Activated naive CD8-positive, alpha-beta T cell (primary cell): ENCODE measurements at regions not wholly inside any gene's neighbourhood (a gene's known extent, or its start where the extent isn't known, plus 50 kb on each side); places are given as distances from the start of the nearest gene placed in this dataset.
"Not testable (repeated sequence)": the region's sequence is repeated elsewhere in the genome, so short reads cannot be mapped to it uniquely, and the experiment has no call there.

Source experiments
- H3K27ac Mint-ChIP-seq: one replicate; pipeline ENCODE4 v1.8.0; 2021; ENCODE audit warnings: mixed read lengths
- H3K27me3 Mint-ChIP-seq: one replicate; pipeline ENCODE4 v1.8.0; 2021; ENCODE audit warnings: mixed read lengths
- H3K36me3 Mint-ChIP-seq: one replicate; pipeline ENCODE4 v1.8.0; 2021; ENCODE audit warnings: mixed read lengths
- H3K4me1 Mint-ChIP-seq: one replicate; pipeline ENCODE4 v1.8.0; 2021; ENCODE audit warnings: low read depth, mixed read lengths
- H3K4me3 Mint-ChIP-seq: one replicate; pipeline ENCODE4 v1.8.0; 2021; ENCODE audit warnings: mild to moderate bottlenecking, mixed read lengths
- H3K9me3 Mint-ChIP-seq: one replicate; pipeline ENCODE4 v1.8.0; 2021; ENCODE audit warnings: low read depth, mixed read lengths

DNA sequence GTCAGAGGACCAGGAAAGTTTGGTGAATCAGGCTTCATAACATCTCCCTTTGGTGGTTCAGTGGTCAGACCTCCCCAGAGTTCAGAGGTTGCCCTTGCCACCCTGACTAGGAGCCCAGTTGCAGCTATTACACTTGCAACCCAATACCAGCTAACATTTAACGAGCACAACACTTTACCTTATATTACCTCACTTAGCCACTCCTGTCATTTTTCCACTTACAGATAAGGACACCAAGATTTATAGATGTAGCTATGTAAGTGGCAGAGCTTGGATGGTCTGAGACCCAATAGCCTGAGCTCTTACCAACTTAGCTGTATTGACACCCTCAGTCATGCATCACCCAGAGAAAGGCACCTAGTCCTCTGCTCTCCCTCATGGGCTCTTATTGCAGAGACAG lies 234.7 kb downstream of the INSC start:
- Mint-ChIP-seq H3K27me3 (peaks cover 2% of the 10 kb centered on the region), H3K27ac (no peak overlapping the region)

DNA sequence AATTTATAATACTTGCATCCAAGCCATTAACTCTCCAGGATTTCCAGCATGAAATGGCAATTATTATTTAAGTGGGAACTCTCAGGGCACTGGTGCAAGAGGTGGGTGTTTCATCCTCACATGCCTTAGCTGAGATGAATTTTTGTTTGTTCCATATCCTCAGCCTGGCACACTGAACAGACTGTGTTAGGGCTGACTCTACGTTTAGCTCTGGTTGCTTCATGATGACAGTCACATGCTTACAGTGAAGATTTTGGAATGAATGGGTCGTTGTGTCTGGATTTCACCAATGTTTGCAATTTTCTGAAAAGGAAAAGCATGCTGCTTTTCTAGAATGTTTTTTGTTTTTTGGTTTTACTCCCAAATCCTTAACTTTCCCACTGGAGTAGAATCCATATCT lies 246.6 kb downstream of the INSC start:
- no peak overlapping the region for H3K4me3 Mint-ChIP-seq
- no peaks in the 10 kb centered on the region for H3K36me3 Mint-ChIP-seq
- H3K9me3 Mint-ChIP-seq: no peaks in the 10 kb centered on the region
- H3K27me3 Mint-ChIP-seq: no peaks in the 10 kb centered on the region
- no peaks in the 10 kb centered on the region for H3K4me1 Mint-ChIP-seq
- H3K27ac Mint-ChIP-seq: no peak overlapping the region

More for the DNA sequence above, 234.7 kb downstream of the INSC start:
- H3K36me3 Mint-ChIP-seq: no peaks in the 10 kb centered on the region
- no peak overlapping the region for H3K4me3 Mint-ChIP-seq
- H3K9me3 Mint-ChIP-seq: no peaks in the 10 kb centered on the region
- H3K4me1 Mint-ChIP-seq: no peaks in the 10 kb centered on the region

DNA sequence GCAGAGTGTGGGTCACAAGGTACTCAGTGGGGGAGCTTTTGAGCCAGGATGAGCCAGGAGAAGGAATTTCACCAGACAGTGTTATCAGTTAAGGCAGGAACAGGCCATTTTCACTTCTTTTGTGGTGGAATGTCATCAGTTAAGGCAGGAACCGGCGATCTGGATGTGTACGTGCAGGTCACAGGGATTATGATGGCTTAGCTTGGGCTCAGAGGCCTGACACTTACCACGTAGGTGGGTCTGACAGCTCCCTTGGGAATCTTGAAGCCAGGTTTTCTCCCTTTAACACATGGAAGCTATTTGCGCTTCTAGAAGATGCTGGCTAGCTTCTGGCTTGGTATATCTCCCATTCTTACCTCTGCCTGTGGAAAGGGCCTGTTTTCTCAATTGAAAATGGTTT lies 250.6 kb downstream of the INSC start:
- H3K9me3 Mint-ChIP-seq, H3K27me3 Mint-ChIP-seq, H3K4me1 Mint-ChIP-seq, H3K36me3 Mint-ChIP-seq, H3K4me3 Mint-ChIP-seq, H3K27ac Mint-ChIP-seq: not testable (repeated sequence)

DNA sequence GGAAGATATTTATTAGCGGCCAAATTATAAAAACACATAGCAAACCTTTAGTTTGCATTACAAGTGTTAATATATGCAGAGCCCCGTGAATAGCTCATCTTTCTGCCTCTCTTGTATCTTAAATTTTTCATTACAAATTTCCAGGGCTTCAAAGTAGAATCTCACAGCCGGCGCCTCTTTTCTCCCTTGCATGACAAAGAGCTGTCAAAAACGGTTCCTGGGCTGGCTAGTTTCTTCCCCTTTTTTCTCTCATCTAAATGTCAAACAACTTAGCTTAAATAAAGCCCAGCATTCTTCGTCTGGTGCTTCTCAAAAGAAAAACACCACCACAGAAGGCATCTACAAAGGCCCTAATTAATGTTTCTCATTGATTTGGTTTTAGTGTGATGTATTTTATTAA lies 253.0 kb downstream of the INSC start:
- H3K27ac Mint-ChIP-seq: no peak overlapping the region
- H3K36me3 Mint-ChIP-seq: no peaks in the 10 kb centered on the region
- no peak overlapping the region for H3K4me3 Mint-ChIP-seq
- H3K4me1 Mint-ChIP-seq: no peaks in the 10 kb centered on the region
- peaks cover 5% of the 10 kb centered on the region for H3K27me3 Mint-ChIP-seq
- no peaks in the 10 kb centered on the region for H3K9me3 Mint-ChIP-seq

DNA sequence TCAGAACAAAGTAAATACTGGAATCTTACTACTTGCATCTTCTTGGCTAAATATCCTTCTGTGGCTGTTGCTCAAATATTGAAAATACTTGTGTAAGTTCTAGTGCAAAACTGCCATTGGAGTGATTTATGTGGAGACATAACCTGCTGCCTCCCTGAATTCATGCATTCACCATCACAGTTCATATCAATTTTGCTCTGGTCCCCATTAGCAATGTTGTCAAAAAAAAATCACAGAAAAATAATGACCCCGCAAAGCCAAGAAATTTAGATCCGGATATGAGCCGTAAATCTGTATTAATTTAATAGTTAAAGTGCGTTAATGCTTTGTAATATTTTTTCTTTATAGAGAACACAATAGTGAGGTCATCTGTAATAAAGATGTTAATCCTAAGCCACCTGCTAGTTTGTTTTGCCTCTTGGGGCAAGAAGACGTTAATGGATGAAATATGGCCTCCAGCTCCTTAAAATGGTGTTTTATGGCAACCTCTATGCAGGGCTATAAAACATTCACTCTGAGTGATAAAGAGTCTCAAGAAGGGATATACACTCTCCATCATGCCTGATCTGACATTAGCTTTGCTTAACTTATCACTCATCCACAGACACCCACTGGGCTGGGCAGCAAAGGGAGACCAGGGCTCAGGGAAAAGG lies 255.9 kb downstream of the INSC start:
- H3K36me3 Mint-ChIP-seq: no peaks in the 10 kb centered on the region
- H3K4me1 Mint-ChIP-seq: no peaks in the 10 kb centered on the region
- no peak overlapping the region for H3K27ac Mint-ChIP-seq
- peaks cover 5% of the 10 kb centered on the region for H3K27me3 Mint-ChIP-seq
- H3K9me3 Mint-ChIP-seq: peaks cover 2% of the 10 kb centered on the region
- H3K4me3 Mint-ChIP-seq: no peak overlapping the region

DNA sequence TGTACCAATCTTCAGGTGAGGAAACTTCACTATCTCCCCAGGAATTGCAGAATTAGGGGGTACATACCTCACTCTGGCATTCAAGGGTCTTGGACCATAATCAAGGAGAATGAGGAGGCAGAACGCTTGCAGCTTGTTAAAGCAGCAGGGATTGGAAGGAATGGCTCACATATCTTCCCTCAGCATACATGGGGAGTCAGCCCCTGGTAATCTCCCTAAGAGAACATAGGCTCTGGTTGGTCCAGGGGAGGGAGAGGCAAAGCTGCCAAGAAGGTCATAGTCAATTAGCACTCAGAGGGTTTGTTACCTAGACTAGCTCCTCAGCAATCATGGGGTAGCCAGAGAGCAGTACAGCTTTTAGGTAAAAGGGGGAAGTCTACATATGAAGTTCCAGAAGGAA lies 256.8 kb downstream of the INSC start:
- H3K4me1 Mint-ChIP-seq: no peaks in the 10 kb centered on the region
- H3K9me3 Mint-ChIP-seq: peaks cover 3% of the 10 kb centered on the region
- H3K36me3 Mint-ChIP-seq: no peaks in the 10 kb centered on the region
- H3K27me3 Mint-ChIP-seq: peaks cover 5% of the 10 kb centered on the region
- H3K4me3 Mint-ChIP-seq: no peak overlapping the region
- no peak overlapping the region for H3K27ac Mint-ChIP-seq

DNA sequence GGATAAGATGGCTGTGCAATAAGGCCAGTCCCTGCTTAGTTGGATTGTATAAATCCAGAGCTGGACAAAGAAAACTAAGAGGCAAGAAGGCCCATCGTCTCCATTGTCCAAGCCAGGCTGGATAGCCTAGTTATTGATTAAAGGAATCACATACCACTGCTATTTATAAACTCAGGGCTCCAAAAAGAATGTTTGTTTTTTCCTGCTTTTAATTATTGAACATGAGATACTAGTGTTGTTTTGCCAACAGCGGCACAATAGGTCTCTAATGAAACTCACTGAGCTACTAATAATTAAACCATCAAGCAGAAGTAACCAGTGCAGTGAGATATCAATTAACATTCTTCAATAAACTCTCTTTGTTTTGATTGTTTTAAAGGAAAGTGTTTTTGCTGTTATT lies 259.7 kb downstream of the INSC start:
- peaks cover 3% of the 10 kb centered on the region for H3K27me3 Mint-ChIP-seq
- no peak overlapping the region for H3K4me3 Mint-ChIP-seq
- H3K9me3 Mint-ChIP-seq: peaks cover 3% of the 10 kb centered on the region
- H3K27ac Mint-ChIP-seq: no peak overlapping the region
- no peaks in the 10 kb centered on the region for H3K36me3 Mint-ChIP-seq
- no peaks in the 10 kb centered on the region for H3K4me1 Mint-ChIP-seq

DNA sequence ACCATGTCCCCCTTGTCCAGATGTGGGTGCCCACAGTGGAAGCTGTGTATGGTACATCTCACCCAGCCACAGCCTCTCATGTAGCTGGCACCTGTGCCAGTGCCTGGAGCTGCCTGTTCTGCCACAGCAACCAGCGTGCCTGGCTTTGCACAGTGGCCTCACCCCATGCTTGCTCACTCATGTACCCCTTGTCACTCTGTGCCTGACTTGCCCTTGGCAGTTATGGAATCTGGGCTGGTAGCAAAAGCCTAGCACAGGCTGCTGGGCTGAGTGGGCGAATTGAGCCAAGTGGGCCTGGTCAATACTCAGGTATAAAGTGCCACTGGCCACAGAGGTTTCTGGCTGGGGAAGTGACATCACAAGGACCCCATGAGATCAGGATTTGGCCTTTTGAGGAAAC lies 264.2 kb downstream of the INSC start:
- Mint-ChIP-seq H3K36me3 (no peaks in the 10 kb centered on the region), H3K9me3 (peaks cover 3% of the 10 kb centered on the region), H3K4me1 (no peaks in the 10 kb centered on the region), H3K27ac (no peak overlapping the region), H3K27me3 (peaks cover 1% of the 10 kb centered on the region), H3K4me3 (no peak overlapping the region)

DNA sequence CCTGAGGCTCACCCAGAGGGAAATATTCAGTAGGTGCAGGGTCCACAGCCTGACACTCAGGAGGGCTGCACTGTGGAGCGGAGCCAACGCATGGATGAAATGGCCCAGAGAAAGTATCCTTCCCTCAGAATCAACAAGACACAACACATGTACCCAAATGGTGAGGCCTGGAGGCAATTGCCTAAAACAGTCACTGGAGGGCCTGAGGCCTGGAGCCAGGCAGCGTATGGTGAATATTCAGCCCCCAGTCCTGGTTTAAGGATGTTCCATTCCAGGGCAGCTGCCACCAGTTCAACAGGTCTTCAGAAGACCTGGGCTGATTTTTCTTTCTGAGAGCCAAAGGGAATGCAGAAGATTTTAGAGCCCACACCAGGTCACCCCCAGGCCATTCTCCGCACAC lies 264.8 kb downstream of the INSC start:
- no peak overlapping the region for H3K27ac Mint-ChIP-seq

DNA sequence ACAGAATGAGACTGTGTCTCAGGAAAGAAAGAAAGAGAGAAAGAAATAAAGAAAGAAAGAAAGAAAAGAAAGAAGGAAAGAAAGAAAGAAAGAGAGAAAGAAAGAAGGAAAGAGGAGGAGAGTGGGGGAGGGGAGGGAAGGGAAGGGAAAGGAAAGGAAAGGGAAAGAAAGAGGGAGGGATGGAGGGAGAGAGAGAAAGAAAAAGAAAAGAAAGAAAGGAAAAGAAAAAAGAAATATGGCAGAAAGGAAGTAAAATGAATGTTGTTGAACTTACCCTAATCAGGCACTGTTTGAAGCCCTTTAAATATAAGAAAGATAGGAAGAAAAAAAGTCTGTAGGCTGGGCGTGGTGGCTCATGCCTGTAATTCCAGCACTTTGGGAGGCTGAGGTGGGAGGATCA lies 276.1 kb downstream of the INSC start:
- Mint-ChIP-seq H3K9me3 (peaks cover 10% of the 10 kb centered on the region), H3K27me3 (peaks cover 3% of the 10 kb centered on the region), H3K27ac (no peak overlapping the region), H3K4me1 (no peaks in the 10 kb centered on the region), H3K4me3 (no peak overlapping the region), H3K36me3 (no peaks in the 10 kb centered on the region)

More for the DNA sequence above, 264.8 kb downstream of the INSC start:
- H3K4me1 Mint-ChIP-seq: no peaks in the 10 kb centered on the region
- no peak overlapping the region for H3K4me3 Mint-ChIP-seq
- peaks cover 3% of the 10 kb centered on the region for H3K9me3 Mint-ChIP-seq
- H3K27me3 Mint-ChIP-seq: peaks cover 1% of the 10 kb centered on the region
- H3K36me3 Mint-ChIP-seq: no peaks in the 10 kb centered on the region

DNA sequence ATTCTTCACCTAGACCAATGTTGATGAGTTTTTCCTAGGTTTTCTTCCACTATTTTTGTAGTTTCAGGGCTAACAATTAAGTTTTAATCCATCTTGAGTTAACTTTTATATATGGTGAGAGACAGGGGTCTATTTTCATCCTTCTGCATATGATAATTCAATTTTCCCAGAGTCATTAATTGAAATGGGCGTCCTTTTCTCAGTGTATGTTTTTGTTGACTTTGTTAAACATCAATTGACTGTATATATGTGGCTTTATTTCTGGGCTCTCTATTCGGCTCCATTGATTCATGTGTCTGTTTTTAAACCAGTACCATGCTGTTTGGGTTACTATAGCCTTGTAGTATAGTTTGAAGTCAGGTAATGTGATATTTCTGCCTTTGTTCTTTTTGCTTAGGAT lies 282.1 kb downstream of the INSC start:
- no peaks in the 10 kb centered on the region for H3K4me1 Mint-ChIP-seq
- peaks cover 3% of the 10 kb centered on the region for H3K36me3 Mint-ChIP-seq
- H3K27me3 Mint-ChIP-seq: peaks cover 4% of the 10 kb centered on the region
- H3K27ac Mint-ChIP-seq: no peak overlapping the region
- H3K9me3 Mint-ChIP-seq: peaks cover 46% of the 10 kb centered on the region
- H3K4me3 Mint-ChIP-seq: no peak overlapping the region

DNA sequence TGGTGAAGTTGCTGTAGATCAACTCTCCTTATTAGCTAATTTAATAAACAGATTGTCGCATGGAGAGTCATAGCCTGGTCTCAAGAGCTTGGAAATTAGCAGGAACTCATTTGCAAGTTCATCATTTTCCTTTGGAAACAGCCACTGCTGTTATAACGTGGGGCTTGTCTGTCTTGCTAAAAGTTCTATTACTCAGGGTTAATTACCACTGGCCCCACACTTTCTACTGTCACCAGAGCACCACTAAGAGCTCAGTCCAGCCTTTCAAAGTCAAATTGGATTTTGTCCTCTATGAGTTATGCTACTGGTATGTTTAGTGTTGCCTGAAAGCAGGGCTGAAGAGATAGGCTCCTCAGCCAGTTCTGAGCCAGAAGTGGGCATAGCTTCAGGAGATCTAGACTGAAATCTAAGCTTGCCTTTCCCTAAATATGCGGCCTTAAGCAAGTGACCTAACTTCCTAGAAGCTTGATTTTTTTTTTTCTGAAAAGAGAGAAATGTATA lies 292.2 kb downstream of the INSC start:
- no peaks in the 10 kb centered on the region for H3K4me1 Mint-ChIP-seq
- no peak overlapping the region for H3K4me3 Mint-ChIP-seq
- H3K27ac Mint-ChIP-seq: no peak overlapping the region
- peaks cover 3% of the 10 kb centered on the region for H3K36me3 Mint-ChIP-seq
- H3K27me3 Mint-ChIP-seq: no peaks in the 10 kb centered on the region
- H3K9me3 Mint-ChIP-seq: peaks cover 5% of the 10 kb centered on the region

DNA sequence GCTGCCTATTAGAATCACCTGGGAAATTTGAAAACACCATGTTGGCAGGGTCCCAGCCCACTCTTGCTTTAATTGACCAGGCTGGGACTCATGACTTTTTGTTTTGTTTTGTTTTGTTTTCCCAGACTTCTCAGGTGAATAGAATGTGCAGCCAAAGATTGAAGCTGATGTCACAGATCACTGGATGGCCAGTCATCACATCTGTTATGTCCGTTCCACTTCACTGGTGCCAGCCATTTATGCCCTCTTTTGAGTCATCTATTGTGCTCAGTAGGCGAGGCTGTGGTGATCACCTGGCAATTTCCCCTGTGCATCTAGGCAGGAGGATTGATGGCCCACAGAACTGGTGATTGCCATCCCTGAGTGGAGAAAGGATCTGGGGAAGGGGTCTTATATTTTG lies 297.3 kb downstream of the INSC start:
- H3K4me3 Mint-ChIP-seq: no peak overlapping the region
- H3K4me1 Mint-ChIP-seq: no peaks in the 10 kb centered on the region
- no peaks in the 10 kb centered on the region for H3K36me3 Mint-ChIP-seq
- no peaks in the 10 kb centered on the region for H3K27me3 Mint-ChIP-seq
- no peak overlapping the region for H3K27ac Mint-ChIP-seq
- H3K9me3 Mint-ChIP-seq: no peaks in the 10 kb centered on the region

DNA sequence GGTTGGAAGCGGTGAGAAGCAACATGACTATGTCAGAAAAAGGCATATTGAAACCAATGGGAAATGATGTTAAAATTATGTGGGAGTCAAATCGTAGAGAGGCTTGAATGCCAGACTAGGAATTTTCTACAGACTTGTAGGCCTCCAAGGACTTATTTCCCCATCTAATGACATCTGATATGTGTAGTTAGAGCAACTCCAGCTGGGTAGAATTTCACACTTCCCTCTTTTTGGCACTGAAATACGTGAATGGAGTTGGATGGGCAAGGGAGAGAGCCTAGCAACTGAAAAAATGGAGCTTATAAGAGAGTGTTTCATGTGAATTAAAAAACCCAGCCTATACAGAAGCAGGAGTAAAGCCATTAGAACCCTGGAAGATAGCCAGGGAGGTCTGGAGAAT lies 304.2 kb downstream of the INSC start:
- Mint-ChIP-seq H3K4me1 (no peaks in the 10 kb centered on the region), H3K36me3 (no peaks in the 10 kb centered on the region), H3K27ac (no peak overlapping the region), H3K9me3 (no peaks in the 10 kb centered on the region), H3K4me3 (no peak overlapping the region), H3K27me3 (no peaks in the 10 kb centered on the region)

DNA sequence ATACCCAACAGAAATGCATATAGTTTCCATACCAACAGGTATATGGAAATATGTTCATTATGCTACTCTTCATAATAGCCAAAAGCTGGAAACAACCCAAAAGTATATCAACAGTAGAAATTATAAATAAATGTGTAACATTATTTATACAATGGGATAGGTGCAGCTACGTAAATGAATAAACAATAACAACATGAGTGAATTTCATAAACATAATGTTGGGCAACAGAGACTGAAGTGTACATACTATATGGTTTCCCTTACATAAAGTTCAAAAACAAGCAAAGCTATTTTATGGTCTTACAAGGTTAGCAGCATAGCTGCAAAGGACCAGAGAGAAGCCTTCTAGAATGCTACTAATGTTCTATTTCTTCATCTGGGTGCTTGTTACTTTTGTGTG lies 305.0 kb downstream of the INSC start:
- Mint-ChIP-seq H3K9me3 (no peaks in the 10 kb centered on the region), H3K4me1 (no peaks in the 10 kb centered on the region), H3K27me3 (no peaks in the 10 kb centered on the region), H3K4me3 (no peak overlapping the region), H3K36me3 (no peaks in the 10 kb centered on the region), H3K27ac (no peak overlapping the region)

DNA sequence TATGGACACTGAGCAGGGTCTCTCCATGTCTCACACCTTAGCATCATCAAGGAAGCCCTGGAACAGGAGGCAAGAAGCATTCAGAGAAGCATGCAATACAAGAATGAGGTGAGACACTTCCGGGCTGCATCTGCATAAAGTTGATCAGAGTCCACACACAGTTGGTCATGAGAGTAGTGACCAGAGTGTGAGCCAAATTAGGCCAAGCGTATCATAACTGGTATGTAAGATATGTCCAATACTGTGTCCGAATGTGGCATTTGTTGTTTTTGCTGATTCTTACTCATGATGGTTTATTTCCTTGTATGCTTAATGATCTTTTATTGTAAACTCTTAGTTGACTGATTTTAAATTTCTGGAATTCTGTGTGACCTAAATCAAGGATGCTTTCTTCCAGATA lies 315.7 kb downstream of the INSC start:
- H3K4me1 Mint-ChIP-seq: no peaks in the 10 kb centered on the region
- peaks cover 3% of the 10 kb centered on the region for H3K27me3 Mint-ChIP-seq
- H3K9me3 Mint-ChIP-seq: peaks cover 3% of the 10 kb centered on the region
- H3K27ac Mint-ChIP-seq: no peak overlapping the region
- no peaks in the 10 kb centered on the region for H3K36me3 Mint-ChIP-seq
- no peak overlapping the region for H3K4me3 Mint-ChIP-seq
